IPS-20b (cell line): ENCODE measurements at regions not wholly inside any gene's neighbourhood (a gene's known extent, or its start where the extent isn't known, plus 50 kb on each side); places are given as distances from the start of the nearest gene placed in this dataset.
A peak's percentile ranks its signal among the peaks of the same experiment; 100 is the strongest.

ENCODE experiments used
- H3K27ac ChIP-seq: one replicate; pipeline ENCODE4 v1.5.1; 2013; ENCODE audit warnings: low read length
- H3K27me3 ChIP-seq: 2 replicates; pipeline ENCODE4 v1.6.1; 2013; ENCODE audit warnings: mild to moderate bottlenecking, low read length, inconsistent platforms; ENCODE audit not compliant: insufficient read depth
- H3K36me3 ChIP-seq: 2 replicates; pipeline ENCODE4 v1.6.1; 2013; ENCODE audit warnings: low read depth, mild to moderate bottlenecking, inconsistent platforms, low read length, moderate library complexity; ENCODE audit not compliant: insufficient read depth
- H3K4me1 ChIP-seq: 2 replicates; pipeline ENCODE4 v1.6.1; 2013; ENCODE audit warnings: mild to moderate bottlenecking, control low read depth, inconsistent platforms, low read length, moderate library complexity; ENCODE audit not compliant: insufficient read depth
- H3K4me3 ChIP-seq: 2 replicates; pipeline ENCODE4 v1.5.1; 2013; ENCODE audit warnings: mild to moderate bottlenecking, low read length, inconsistent platforms
- H3K9ac ChIP-seq: 2 replicates; pipeline ENCODE4 v1.6.1; 2013; ENCODE audit warnings: low read depth, mild to moderate bottlenecking, inconsistent platforms, low read length, moderate library complexity
- H3K9me3 ChIP-seq: 2 replicates; pipeline ENCODE4 v1.6.1; 2013; ENCODE audit warnings: mild to moderate bottlenecking, low read depth, low read length, inconsistent platforms; ENCODE audit not compliant: insufficient read depth

GRCh38 chr12:3357950-3358525, 133.0 kb upstream of the PRMT8 start:
- Histone ChIP-seq H3K27me3 (peaks cover under 1% of the 10 kb centered on the region; the same call in 1 of the 2 replicates), H3K9me3 (no peaks in the 10 kb centered on the region), H3K4me3 (no peak overlapping the region), H3K36me3 (no peaks in the 10 kb centered on the region), H3K9ac (no peak overlapping the region), H3K4me1 (no peaks in the 10 kb centered on the region), H3K27ac (no peak overlapping the region)

DNA sequence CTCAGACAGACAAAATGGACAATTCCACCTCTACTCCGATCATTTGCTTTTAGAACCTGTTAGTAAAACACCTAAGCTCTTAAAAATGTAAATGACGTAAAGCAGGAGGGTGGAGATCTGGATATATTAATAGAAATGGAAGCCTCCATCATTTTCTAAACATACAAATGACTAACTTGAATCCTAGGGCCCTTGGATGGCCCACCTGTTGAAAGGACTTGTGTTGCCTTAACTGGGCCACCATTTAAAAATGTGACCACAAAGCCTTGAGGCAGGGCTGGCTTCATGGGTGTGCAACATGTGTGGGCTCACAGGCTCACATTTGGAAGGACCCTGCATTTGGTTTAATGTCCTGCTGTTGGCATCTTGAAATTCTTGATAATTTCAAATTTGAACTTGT, 131.5 kb upstream of the PRMT8 start:
- no peaks in the 10 kb centered on the region for H3K4me1 ChIP-seq
- H3K9ac ChIP-seq, result no peak overlapping the region
- peaks cover 15% of the 10 kb centered on the region for H3K27me3 ChIP-seq
- H3K27ac ChIP-seq, result no peak overlapping the region
- H3K4me3 ChIP-seq, result no peak overlapping the region
- no peaks in the 10 kb centered on the region for H3K36me3 ChIP-seq
- H3K9me3 ChIP-seq, result no peaks in the 10 kb centered on the region

GRCh38 chr12:3361146-3361545, 129.9 kb upstream of the PRMT8 start:
- Histone ChIP-seq H3K9ac (no peak overlapping the region), H3K36me3 (no peaks in the 10 kb centered on the region), H3K27ac (no peak overlapping the region), H3K4me3 (no peak overlapping the region), H3K9me3 (no peaks in the 10 kb centered on the region), H3K4me1 (no peaks in the 10 kb centered on the region), H3K27me3 (peaks cover 29% of the 10 kb centered on the region)

- no peaks in the 10 kb centered on the region for H3K4me1 ChIP-seq
Measured at GRCh38 chr12:3362737-3363136, 128.3 kb upstream of the PRMT8 start.

GRCh38 chr12:3363608-3364007, 127.4 kb upstream of the PRMT8 start:
- Histone ChIP-seq H3K36me3 (no peaks in the 10 kb centered on the region), H3K9me3 (no peaks in the 10 kb centered on the region), H3K4me1 (no peaks in the 10 kb centered on the region), H3K9ac (no peak overlapping the region), H3K4me3 (no peak overlapping the region), H3K27me3 (peaks cover 52% of the 10 kb centered on the region), H3K27ac (no peak overlapping the region)

More at GRCh38 chr12:3362737-3363136, 128.3 kb upstream of the PRMT8 start:
- no peaks in the 10 kb centered on the region for H3K9me3 ChIP-seq
- no peak overlapping the region for H3K9ac ChIP-seq
- no peak overlapping the region for H3K4me3 ChIP-seq
- H3K27ac ChIP-seq, result no peak overlapping the region
- H3K27me3 ChIP-seq, result peaks cover 45% of the 10 kb centered on the region
- H3K36me3 ChIP-seq, result no peaks in the 10 kb centered on the region

GRCh38 chr12:3364226-3364625, 126.8 kb upstream of the PRMT8 start:
- no peak overlapping the region for H3K4me3 ChIP-seq
- no peak overlapping the region for H3K27ac ChIP-seq
- no peaks in the 10 kb centered on the region for H3K4me1 ChIP-seq
- no peaks in the 10 kb centered on the region for H3K9me3 ChIP-seq
- no peak overlapping the region for H3K9ac ChIP-seq
- no peaks in the 10 kb centered on the region for H3K36me3 ChIP-seq
- peaks cover 52% of the 10 kb centered on the region for H3K27me3 ChIP-seq

DNA sequence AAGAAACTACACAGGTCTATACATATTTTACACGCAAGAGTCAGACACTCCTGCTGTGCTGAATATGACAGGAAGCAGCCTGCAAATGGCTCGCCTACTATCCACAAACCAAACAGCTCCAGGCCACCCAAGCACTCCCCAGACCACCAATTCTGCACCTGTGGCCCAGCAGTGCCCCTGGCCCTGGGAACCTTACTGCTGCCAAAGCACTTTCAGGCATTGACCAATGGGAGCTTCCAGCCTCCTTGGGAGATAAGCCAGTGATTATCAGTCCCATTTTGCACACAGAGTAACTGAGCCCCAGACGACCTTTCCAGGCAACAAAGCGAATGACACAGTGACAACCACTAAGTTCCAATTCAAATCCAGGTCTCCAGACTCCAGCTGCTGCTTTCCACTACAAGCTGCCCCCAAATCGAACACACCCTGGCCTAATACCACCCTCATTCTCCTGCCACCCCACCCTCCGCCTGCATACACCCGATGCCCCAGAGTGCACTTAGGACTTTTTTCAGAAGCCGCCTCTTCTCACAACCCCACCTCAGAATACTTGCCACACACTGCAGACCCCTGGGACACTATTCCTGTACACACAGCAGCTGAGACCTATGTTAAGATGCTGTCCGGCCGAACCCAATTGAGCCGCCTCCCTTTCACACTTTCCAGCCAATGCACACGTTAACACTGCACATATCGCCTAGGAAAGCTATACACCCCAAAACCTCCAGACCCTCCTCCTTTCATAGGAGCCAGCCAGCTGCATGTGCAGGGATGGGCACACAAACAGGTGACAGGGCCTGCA, 126.1 kb upstream of the PRMT8 start:
- H3K27me3 ChIP-seq, result peaks cover 52% of the 10 kb centered on the region
- no peaks in the 10 kb centered on the region for H3K4me1 ChIP-seq
- H3K27ac ChIP-seq, result no peak overlapping the region
- no peaks in the 10 kb centered on the region for H3K36me3 ChIP-seq
- peak overlapping the region; percentile 70 for H3K4me3 ChIP-seq
- H3K9ac ChIP-seq, result no peak overlapping the region; the same call in 1 of the 2 replicates
- H3K9me3 ChIP-seq, result no peaks in the 10 kb centered on the region

DNA sequence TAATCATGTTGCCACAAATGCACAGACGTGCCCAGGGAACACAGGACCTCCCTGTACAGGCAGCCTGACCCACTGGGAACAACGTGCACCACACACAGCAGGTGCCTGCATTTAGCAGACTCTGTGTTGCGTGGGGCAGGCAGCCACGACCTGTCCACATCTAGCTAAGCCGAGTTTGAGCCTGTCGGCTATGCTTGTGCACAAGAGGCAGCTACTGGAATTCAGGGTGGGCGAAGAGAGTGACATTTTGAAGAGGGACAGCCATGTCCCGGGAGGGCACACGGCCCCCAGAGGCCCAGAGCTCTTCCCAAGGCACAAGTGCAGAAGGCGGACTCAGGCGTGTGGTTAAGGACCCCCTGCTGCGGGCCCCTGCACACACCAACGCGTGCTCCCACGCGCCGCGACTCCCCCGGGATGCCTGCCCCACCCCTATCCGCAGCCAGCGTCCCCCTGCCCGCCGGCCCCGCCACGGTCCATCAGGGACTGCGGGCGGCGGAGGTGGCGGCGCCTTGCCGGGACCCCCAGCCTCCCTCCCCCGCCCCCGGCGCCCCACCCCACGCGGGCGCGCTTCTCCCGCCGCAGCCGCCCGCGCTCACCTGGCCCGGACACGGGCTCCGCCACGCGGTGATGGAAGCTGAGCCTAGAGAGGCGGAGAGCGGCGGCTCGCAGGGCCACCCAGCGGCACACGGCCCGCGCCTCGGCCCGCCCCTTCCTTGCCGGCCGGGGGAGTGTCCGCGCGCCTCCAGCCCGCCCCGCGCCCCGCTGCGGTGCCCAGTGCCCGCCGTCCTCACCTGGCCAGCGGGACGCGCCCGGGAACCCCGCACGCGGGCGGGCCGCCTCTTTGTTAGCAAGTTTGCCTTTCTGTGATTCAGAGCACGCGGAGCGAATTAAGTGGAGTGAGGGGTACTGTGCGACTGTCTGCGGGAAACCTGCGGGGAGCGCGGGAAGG, 125.3 kb upstream of the PRMT8 start:
- peaks cover 52% of the 10 kb centered on the region for H3K27me3 ChIP-seq
- H3K9me3 ChIP-seq, result no peaks in the 10 kb centered on the region
- H3K36me3 ChIP-seq, result no peaks in the 10 kb centered on the region
- peak overlapping the region; percentile 48; the same call in 1 of the 2 replicates for H3K9ac ChIP-seq
- no peaks in the 10 kb centered on the region for H3K4me1 ChIP-seq
- H3K27ac ChIP-seq, result no peak overlapping the region
- H3K4me3 ChIP-seq, result peak overlapping the region; percentile 70

DNA sequence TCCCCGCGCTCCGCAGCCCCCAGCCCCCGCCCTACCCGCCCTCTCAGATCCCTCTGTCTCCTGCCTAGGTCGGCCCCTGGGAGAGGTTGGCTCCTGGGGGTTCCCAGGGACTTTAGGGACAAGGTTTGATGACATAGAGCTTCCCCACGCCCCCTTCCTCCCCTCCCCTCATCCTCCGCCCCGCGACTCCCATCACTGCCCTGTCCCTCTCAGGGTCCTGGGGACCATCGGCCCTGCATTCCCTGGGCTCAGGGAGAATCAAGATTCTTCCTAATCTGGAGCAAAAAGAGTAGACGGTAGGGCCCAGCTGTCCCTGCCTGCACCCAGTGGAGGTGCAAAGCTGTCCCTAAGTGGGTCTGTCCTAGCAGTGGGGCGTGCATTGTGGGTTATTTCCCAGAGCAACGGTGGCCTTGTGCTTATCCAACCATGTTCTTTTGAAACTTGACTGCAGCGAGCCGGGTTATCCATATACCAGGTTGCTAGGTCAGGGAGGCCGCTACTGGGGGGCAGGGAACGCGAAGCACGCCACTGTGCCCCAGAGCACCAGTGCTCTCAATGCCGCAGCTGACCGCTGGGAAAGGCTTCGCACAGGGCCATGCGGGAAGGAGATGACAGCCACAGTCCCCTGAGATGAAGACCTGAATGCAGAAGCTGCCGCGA, 124.4 kb upstream of the PRMT8 start:
- no peak overlapping the region for H3K9ac ChIP-seq
- H3K27ac ChIP-seq, result no peak overlapping the region
- no peaks in the 10 kb centered on the region for H3K36me3 ChIP-seq
- no peaks in the 10 kb centered on the region for H3K4me1 ChIP-seq
- H3K27me3 ChIP-seq, result peaks cover 52% of the 10 kb centered on the region
- peak overlapping the region; percentile 70; the same call in 1 of the 2 replicates for H3K4me3 ChIP-seq
- no peaks in the 10 kb centered on the region for H3K9me3 ChIP-seq

GRCh38 chr12:3367750-3368444, 123.1 kb upstream of the PRMT8 start:
- no peaks in the 10 kb centered on the region for H3K9me3 ChIP-seq
- H3K36me3 ChIP-seq, result no peaks in the 10 kb centered on the region
- H3K9ac ChIP-seq, result no peak overlapping the region
- H3K27me3 ChIP-seq, result peaks cover 52% of the 10 kb centered on the region
- no peak overlapping the region for H3K4me3 ChIP-seq
- no peak overlapping the region for H3K27ac ChIP-seq
- H3K4me1 ChIP-seq, result no peaks in the 10 kb centered on the region

DNA sequence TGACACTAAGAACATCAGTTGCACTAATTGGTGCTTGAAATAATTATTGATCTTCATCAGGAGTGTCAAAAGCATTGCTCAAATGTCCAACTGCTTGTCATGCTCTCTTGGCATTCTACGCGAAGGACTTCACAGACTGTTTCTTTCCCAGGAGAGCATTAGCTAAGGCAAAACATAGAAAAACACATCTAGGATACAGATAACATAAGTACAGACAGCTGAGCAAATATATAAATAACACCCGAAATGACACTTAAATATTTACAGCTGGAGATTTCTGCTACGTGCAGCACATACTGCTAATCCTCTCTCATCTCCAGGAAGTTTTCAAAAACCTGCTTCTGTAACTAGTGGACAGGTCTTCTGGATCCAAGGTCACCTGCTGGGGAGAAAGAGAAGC, 120.0 kb upstream of the PRMT8 start:
- Histone ChIP-seq H3K27me3 (peaks cover 25% of the 10 kb centered on the region), H3K9me3 (no peaks in the 10 kb centered on the region), H3K4me3 (no peak overlapping the region), H3K27ac (no peak overlapping the region), H3K4me1 (no peaks in the 10 kb centered on the region), H3K36me3 (no peaks in the 10 kb centered on the region), H3K9ac (no peak overlapping the region)
